B cell (primary cell): ENCODE measurements at regions not wholly inside any gene's neighbourhood (a gene's known extent, or its start where the extent isn't known, plus 50 kb on each side); places are given as distances from the start of the nearest gene placed in this dataset.

ENCODE experiments used
- CTCF ChIP-seq: fragments of 200-600 bp; IDR thresholded peaks from one replicate; pipeline ENCODE4 v1.8.0; 2022; ENCODE audit warnings: antibody characterized with exemption, mild to moderate bottlenecking
- EZH2 ChIP-seq: IDR thresholded peaks from 2 replicates; pipeline ENCODE4 v1.6.1; 2012; ENCODE audit warnings: borderline replicate concordance, low read depth, mild to moderate bottlenecking, moderate library complexity, low read length; ENCODE audit not compliant: insufficient read depth, poor library complexity, severe bottlenecking

- TF ChIP-seq CTCF (no peak), EZH2 (no peak)
These were observed 695.8 kb upstream of the EYS start for GRCh38 chr6:66402873-66403272.
